ENCODE measurements at regions not wholly inside any gene's neighbourhood (a gene's known extent, or its start where the extent isn't known, plus 50 kb on each side); places are given as distances from the start of the nearest gene placed in this dataset.

DNA sequence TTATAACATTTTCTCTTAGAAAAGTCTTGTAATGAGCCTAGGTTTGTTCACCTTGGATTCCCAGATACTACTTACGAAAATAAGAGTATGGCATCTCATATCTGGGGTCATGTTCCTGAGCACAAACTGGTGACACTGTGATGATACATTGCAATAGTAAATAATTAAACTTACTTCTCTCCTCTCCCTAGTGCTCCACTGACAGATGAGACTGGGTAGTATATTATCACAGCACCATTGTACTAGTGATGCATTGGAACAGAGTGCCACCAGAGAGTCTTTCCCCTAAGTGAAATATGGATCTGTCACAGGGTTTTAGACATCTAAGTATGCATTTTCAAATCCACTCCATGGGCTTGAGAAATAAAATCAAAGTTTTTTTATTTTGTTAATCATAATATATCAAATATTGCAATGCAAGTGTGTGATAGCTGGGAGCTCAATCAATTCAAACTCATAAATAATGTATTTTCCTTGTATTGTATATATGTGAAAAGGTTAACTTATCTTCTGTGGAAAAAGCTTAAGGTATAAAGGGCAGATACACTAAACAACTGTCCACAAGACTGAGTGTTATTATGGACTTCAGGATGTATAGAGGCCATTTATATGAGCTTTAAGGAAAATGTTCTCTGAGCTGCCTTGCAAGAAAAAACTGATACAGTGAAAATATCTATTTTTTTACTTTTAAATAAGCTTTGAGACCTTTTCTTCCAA lies 275.5 kb downstream of the ZWINT start:
- intact Hi-C loops (cut with DNase I; ENCODE audit: low total_unique reads) (no loop called here), in situ Hi-C loops (cut with MboI; ENCODE audit: low pct_ligation_motif_present in 1 of 4, low pct_unique_long_range_greater_than_20kb in 1 of 4, low sequenced_read_pairs in 3 of 4) (no loop called here)
- Histone ChIP-seq H3K4me3 (no peak overlapping the region), H3K36me3 (no peaks in the 10 kb centered on the region), H3K27ac (no peak overlapping the region), H3K27me3 (no peaks in the 10 kb centered on the region), H3K9me3 (no peaks in the 10 kb centered on the region), H3K4me1 (no peaks in the 10 kb centered on the region)
- DNase-seq: no peak
- 64 to 73% methylated on average over 1 of the region's 1 CpG for WGBS, 2 donors (ENCODE audit: low coverage in 1 of 2)
- TF ChIP-seq POLR2AphosphoS5 (IDR thresholded peaks at IDR 0.05): no peak
- TF ChIP-seq POLR2A (IDR thresholded peaks at IDR 0.05): no peak
- no peak for TF ChIP-seq EP300 (IDR thresholded peaks at IDR 0.05; ENCODE audit: low read depth)
- TF ChIP-seq, protein P1, sequence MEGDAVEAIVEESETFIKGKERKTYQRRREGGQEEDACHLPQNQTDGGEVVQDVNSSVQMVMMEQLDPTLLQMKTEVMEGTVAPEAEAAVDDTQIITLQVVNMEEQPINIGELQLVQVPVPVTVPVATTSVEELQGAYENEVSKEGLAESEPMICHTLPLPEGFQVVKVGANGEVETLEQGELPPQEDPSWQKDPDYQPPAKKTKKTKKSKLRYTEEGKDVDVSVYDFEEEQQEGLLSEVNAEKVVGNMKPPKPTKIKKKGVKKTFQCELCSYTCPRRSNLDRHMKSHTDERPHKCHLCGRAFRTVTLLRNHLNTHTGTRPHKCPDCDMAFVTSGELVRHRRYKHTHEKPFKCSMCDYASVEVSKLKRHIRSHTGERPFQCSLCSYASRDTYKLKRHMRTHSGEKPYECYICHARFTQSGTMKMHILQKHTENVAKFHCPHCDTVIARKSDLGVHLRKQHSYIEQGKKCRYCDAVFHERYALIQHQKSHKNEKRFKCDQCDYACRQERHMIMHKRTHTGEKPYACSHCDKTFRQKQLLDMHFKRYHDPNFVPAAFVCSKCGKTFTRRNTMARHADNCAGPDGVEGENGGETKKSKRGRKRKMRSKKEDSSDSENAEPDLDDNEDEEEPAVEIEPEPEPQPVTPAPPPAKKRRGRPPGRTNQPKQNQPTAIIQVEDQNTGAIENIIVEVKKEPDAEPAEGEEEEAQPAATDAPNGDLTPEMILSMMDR (IDR thresholded peaks at IDR 0.05): no peak

DNA sequence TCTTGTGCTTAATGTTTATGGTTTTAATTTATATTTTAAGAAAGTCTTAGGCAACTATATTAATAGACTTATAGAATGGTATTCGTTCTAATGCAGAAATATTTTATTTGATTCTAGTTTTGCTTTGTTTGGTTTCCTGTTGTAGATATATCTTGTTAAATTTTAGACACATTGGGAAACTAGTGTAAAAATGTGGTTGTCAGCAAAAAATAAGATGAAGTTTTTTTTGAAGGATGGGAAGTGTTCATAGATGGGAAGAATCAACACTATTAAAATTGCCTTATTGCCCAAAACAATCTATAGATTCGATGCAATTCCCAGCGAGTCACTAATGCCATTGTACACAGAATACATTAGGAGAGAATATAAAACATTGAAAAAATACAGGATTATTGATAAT lies 278.9 kb downstream of the ZWINT start:
- intact Hi-C loops (cut with DNase I; ENCODE audit: low total_unique reads): no loop called here
- no peaks in the 10 kb centered on the region for H3K36me3 ChIP-seq
- in situ Hi-C loops (cut with MboI; ENCODE audit: low pct_ligation_motif_present in 1 of 4, low pct_unique_long_range_greater_than_20kb in 1 of 4, low sequenced_read_pairs in 3 of 4): no loop called here
- DNase-seq: no peak
- H3K27ac ChIP-seq: no peak overlapping the region
- TF ChIP-seq POLR2AphosphoS5 (IDR thresholded peaks at IDR 0.05): no peak
- TF ChIP-seq POLR2A (IDR thresholded peaks at IDR 0.05): no peak
- TF ChIP-seq, protein P1 (IDR thresholded peaks at IDR 0.05): no peak
- TF ChIP-seq EP300 (IDR thresholded peaks at IDR 0.05; ENCODE audit: low read depth): no peak
- no peaks in the 10 kb centered on the region for H3K4me1 ChIP-seq
- H3K9me3 ChIP-seq: no peaks in the 10 kb centered on the region
- 84 to 100% methylated on average over 3 of the region's 3 CpGs for WGBS, 2 donors (ENCODE audit: low coverage in 1 of 2)
- H3K27me3 ChIP-seq: no peaks in the 10 kb centered on the region
- H3K4me3 ChIP-seq: no peak overlapping the region

DNA sequence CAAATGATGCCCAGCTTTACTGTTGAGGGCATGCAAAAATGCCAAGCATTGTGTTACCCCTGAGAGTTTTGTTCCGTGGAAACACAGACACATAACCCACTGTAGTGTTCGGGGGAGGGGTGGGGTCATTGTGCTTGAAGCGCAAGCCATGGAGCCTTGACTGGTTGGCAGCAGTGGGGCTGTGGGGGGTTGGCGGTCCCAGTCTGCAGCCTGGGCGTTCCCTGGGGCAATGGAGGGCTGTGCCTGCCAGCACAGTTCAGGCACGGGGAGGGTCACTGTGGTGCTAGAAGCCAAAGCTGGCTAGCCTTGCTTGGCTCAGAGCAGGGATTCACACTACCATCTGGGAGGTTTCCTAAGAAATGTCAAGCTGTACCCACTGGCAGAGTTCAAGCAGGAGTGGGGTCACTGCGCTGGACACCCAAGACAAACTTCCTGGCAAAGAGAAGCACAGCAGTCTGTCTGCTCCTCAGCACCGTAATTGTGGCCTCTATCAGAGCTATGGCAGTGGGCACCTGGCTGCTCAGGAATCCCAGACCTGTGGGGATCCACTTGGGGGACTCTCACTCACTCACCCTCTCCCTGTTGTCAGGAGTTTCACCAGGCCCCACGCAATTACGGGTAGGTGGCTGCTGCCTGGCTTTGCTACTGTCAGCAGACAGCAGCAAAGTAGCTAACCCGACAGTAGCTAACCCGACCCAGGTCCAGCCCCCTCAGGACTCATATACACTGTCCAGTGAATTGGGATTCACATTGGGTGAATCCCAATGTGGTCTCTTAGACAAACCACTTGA lies 292.4 kb downstream of the ZWINT start:
- Histone ChIP-seq H3K27me3 (no peaks in the 10 kb centered on the region), H3K9me3 (no peaks in the 10 kb centered on the region), H3K27ac (no peak overlapping the region), H3K4me3 (no peak overlapping the region), H3K4me1 (no peaks in the 10 kb centered on the region), H3K36me3 (no peaks in the 10 kb centered on the region)
- in situ Hi-C loops (cut with MboI; ENCODE audit: low pct_ligation_motif_present in 1 of 4, low pct_unique_long_range_greater_than_20kb in 1 of 4, low sequenced_read_pairs in 3 of 4): no loop called here
- WGBS, 2 donors (ENCODE audit: low coverage in 1 of 2): 80% methylated on average over 11 of the region's 12 CpGs; no CpG with 5 or more reads in 1 of the 2 donors
- TF ChIP-seq POLR2AphosphoS5 (IDR thresholded peaks at IDR 0.05) (no peak), POLR2A (IDR thresholded peaks at IDR 0.05) (no peak), EP300 (IDR thresholded peaks at IDR 0.05; ENCODE audit: low read depth) (no peak)
- TF ChIP-seq, protein P1 (IDR thresholded peaks at IDR 0.05): no peak
- DNase-seq: no peak
- intact Hi-C loops (cut with DNase I; ENCODE audit: low total_unique reads): no loop called here

DNA sequence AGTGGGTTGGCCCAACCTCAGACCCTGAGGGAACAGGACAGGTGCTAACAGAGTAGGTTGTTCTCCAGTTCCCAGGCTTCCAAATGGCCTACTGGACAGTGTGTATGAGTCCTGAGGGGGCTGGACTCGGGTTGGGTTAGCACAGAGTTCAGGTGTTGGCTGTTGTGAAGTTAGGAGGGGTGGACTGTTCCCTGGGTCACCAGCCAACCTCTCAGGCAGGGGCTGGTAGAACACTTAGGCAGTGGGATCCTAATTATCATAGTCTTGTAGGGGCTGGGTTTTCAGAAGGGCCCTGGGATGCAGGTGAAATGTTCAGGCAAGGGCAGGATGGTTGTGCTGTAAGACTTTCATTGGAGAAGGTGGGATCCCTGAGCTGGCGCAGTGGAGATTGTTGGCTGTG lies 293.0 kb downstream of the ZWINT start:
- H3K4me3 ChIP-seq: no peak overlapping the region
- H3K36me3 ChIP-seq: no peaks in the 10 kb centered on the region
- no peaks in the 10 kb centered on the region for H3K4me1 ChIP-seq
- H3K27ac ChIP-seq: no peak overlapping the region
- in situ Hi-C loops (cut with MboI; ENCODE audit: low pct_ligation_motif_present in 1 of 4, low pct_unique_long_range_greater_than_20kb in 1 of 4, low sequenced_read_pairs in 3 of 4) (no loop called here), intact Hi-C loops (cut with DNase I; ENCODE audit: low total_unique reads) (no loop called here)
- TF ChIP-seq EP300 (IDR thresholded peaks at IDR 0.05; ENCODE audit: low read depth): no peak
- DNase-seq: no peak
- 61% methylated on average over 2 of the region's 2 CpGs; no CpG with 5 or more reads in 1 of the 2 donors for WGBS, 2 donors (ENCODE audit: low coverage in 1 of 2)
- H3K27me3 ChIP-seq: no peaks in the 10 kb centered on the region
- H3K9me3 ChIP-seq: no peaks in the 10 kb centered on the region
